GM13977 (cell line): ENCODE measurements at regions not wholly inside any gene's neighbourhood (a gene's known extent, or its start where the extent isn't known, plus 50 kb on each side); places are given as distances from the start of the nearest gene placed in this dataset.
"Not testable (repeated sequence)": the region's sequence is repeated elsewhere in the genome, so short reads cannot be mapped to it uniquely, and the experiment has no call there.

Source experiments
- DNase-seq: peaks from one replicate; pipeline ENCODE4 v3.0.0; 2012; ENCODE audit warnings: low spot score
- CTCF ChIP-seq: IDR thresholded peaks from 2 replicates; pipeline ENCODE4 v1.5.1; 2012; ENCODE audit warnings: mild to moderate bottlenecking, control low read depth; ENCODE audit not compliant: insufficient read depth; ENCODE audit errors: extremely low read depth, missing control alignments
- in situ Hi-C: fragments of 300-500 bp; cut with MboI; formaldehyde crosslinking; loops from one replicate; pipeline ENCODE4 v1.12.0; 2022; ENCODE audit warnings: low sequenced_read_pairs, low pct_unique_long_range_greater_than_20kb, mixed read lengths, inconsistent platforms; ENCODE audit not compliant: unreplicated experiment

GRCh38 chr3:28050120-28050519 lies 191.3 kb upstream of the CMC1 start:
- in situ Hi-C loops = no loop called here
- TF ChIP-seq CTCF = no peak
- DNase-seq = no peak

DNA sequence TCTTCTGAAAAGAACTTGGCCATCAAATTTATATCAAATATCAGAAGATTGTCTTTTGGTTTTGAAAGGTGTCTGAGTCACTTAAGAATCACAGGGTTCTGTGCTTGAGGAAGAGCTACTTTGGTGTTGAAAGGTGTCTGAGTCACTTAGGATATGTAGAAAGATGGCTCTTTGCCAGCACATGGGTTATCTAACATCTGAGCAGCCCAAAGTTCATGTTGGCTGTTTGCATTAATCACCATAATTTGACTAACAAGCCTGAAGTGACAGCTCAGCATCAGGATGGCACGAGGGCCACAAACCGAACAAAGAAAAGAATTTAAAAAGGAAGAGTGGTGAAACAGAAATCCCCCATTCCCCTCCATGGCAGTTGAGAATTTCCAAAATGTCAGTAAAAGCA lies 190.5 kb upstream of the CMC1 start:
- no peak for DNase-seq
- in situ Hi-C loops = no loop called here

DNA sequence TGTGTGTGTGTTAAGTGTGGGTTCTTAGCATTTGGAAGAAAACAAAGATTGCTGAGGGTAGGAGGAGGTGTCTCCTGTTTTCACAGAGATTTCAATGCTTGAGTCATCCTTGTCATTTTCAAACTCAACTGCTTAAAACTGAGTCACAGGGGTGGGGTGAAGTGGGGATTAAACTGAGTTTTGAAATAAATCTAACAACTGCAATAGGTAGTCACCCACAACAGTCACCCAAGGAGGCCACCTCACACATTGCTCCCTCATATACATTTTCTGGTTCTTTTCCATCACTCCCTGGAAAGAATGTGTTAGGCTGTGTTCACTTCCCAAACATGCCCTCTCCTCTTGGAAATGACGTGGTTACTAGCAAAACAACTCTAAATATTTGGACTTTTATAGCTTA lies 187.7 kb upstream of the CMC1 start:
- no peak for DNase-seq
- no peak for TF ChIP-seq CTCF
- in situ Hi-C loops = no loop called here

More for the DNA sequence above, 190.5 kb upstream of the CMC1 start:
- no peak for TF ChIP-seq CTCF

- DNase-seq = no peak
- in situ Hi-C loops = no loop called here
- TF ChIP-seq CTCF = no peak
Measured at GRCh38 chr3:28056806-28057205, 184.6 kb upstream of the CMC1 start.

DNA sequence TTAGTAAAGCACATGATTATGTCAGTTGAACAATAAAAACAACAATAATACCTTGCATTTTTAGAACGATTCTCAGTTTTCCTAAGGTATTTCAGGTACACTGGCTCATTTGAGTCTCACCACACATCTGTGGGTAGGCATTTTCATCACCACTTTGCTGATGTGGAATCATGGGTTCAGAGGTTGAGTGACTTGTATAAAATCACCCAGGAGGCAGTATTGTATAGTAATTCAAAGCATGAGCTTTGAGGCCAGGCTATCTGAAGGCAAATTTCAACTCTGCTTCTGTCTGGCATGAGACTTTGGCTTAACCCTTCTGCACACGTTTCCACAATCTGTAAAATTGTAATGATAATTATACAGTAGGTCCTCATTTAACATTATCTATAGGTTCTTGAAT lies 183.9 kb upstream of the CMC1 start:
- DNase-seq = no peak
- in situ Hi-C loops = no loop called here
- TF ChIP-seq CTCF = no peak

- DNase-seq, in situ Hi-C loops: not testable (repeated sequence)
Measured at GRCh38 chr3:28059199-28059598, 182.2 kb upstream of the CMC1 start.

DNA sequence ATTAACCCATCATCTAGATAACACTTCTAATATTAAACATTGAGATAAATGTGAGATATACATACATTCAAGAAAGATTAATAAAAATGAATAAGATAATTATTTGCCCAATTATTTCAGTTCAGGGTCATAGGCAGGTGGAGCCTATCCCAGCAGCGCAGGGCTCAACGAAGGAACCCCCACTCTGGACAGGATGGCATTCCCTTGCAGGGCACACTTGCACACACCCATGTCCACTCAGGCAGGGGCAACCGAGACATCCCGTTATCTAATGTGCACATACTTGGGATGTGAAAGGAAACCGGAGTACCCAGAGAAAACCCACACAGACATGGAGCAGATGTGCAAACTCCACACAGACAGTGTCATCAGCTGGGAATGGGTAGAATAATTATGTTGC lies 175.4 kb upstream of the CMC1 start:
- no peak for DNase-seq
- in situ Hi-C loops = no loop called here
- no peak for TF ChIP-seq CTCF
